ENCODE measurements at regions not wholly inside any gene's neighbourhood (a gene's known extent, or its start where the extent isn't known, plus 50 kb on each side); places are given as distances from the start of the nearest gene placed in this dataset.

- Mint-ChIP-seq H3K4me3 (no peak overlapping the region), H3K4me1 (ENCODE audit: low read depth) (no peaks in the 10 kb centered on the region), H3K9me3 (peaks cover 37% of the 10 kb centered on the region), H3K27ac (no peak overlapping the region), H3K27me3 (no peaks in the 10 kb centered on the region), H3K36me3 (ENCODE audit: low read depth) (no peaks in the 10 kb centered on the region)
- intact Hi-C loops (cut with micrococcal nuclease) = no loop called here
Measured at GRCh38 chrX:57848857-57849256, 61.4 kb downstream of the ZXDA start.

GRCh38 chrX:57822818-57823217 is 87.4 kb downstream of the ZXDA start:
- Mint-ChIP-seq H3K27me3 (peaks cover 2% of the 10 kb centered on the region), H3K27ac (no peak overlapping the region), H3K4me3 (no peak overlapping the region), H3K9me3 (no peaks in the 10 kb centered on the region), H3K36me3 (ENCODE audit: low read depth) (no peaks in the 10 kb centered on the region), H3K4me1 (ENCODE audit: low read depth) (no peaks in the 10 kb centered on the region)
- intact Hi-C loops (cut with micrococcal nuclease) = no loop called here

GRCh38 chrX:57822398-57822797 is 87.9 kb downstream of the ZXDA start:
- peaks cover 2% of the 10 kb centered on the region for H3K27me3 Mint-ChIP-seq
- H3K36me3 Mint-ChIP-seq (ENCODE audit: low read depth) = no peaks in the 10 kb centered on the region
- H3K9me3 Mint-ChIP-seq = no peaks in the 10 kb centered on the region
- no peak overlapping the region for H3K4me3 Mint-ChIP-seq
- H3K4me1 Mint-ChIP-seq (ENCODE audit: low read depth) = no peaks in the 10 kb centered on the region
- H3K27ac Mint-ChIP-seq = no peak overlapping the region
- intact Hi-C loops (cut with micrococcal nuclease) = no loop called here

GRCh38 chrX:57821703-57822387 is 88.4 kb downstream of the ZXDA start:
- intact Hi-C loops (cut with micrococcal nuclease) = loop anchor here (1.0 kb wide), 1 partner anchor 204 kb away; no protein-coding TSS in a partner anchor
- Mint-ChIP-seq H3K27ac (no peak overlapping the region), H3K4me1 (ENCODE audit: low read depth) (no peaks in the 10 kb centered on the region), H3K27me3 (peaks cover 2% of the 10 kb centered on the region), H3K36me3 (ENCODE audit: low read depth) (no peaks in the 10 kb centered on the region), H3K4me3 (no peak overlapping the region), H3K9me3 (no peaks in the 10 kb centered on the region)

GRCh38 chrX:57817302-57817701 is 93.0 kb downstream of the ZXDA start:
- Mint-ChIP-seq H3K27ac (no peak overlapping the region), H3K36me3 (ENCODE audit: low read depth) (no peaks in the 10 kb centered on the region), H3K27me3 (peaks cover 2% of the 10 kb centered on the region), H3K9me3 (no peaks in the 10 kb centered on the region), H3K4me3 (no peak overlapping the region), H3K4me1 (ENCODE audit: low read depth) (no peaks in the 10 kb centered on the region)
- intact Hi-C loops (cut with micrococcal nuclease) = no loop called here

GRCh38 chrX:57772637-57773036 is 92.6 kb upstream of the NLRP2B start:
- intact Hi-C loops (cut with micrococcal nuclease) = no loop called here
- Mint-ChIP-seq H3K4me3 (no peak overlapping the region), H3K36me3 (ENCODE audit: low read depth) (no peaks in the 10 kb centered on the region), H3K27me3 (no peaks in the 10 kb centered on the region), H3K4me1 (ENCODE audit: low read depth) (no peaks in the 10 kb centered on the region), H3K27ac (no peak overlapping the region), H3K9me3 (no peaks in the 10 kb centered on the region)

GRCh38 chrX:57771689-57772088 is 91.6 kb upstream of the NLRP2B start:
- H3K9me3 Mint-ChIP-seq = no peaks in the 10 kb centered on the region
- intact Hi-C loops (cut with micrococcal nuclease) = no loop called here
- no peaks in the 10 kb centered on the region for H3K4me1 Mint-ChIP-seq (ENCODE audit: low read depth)
- H3K36me3 Mint-ChIP-seq (ENCODE audit: low read depth) = no peaks in the 10 kb centered on the region
- no peak overlapping the region for H3K4me3 Mint-ChIP-seq
- no peaks in the 10 kb centered on the region for H3K27me3 Mint-ChIP-seq
- H3K27ac Mint-ChIP-seq = no peak overlapping the region

GRCh38 chrX:57752866-57753265 is 72.8 kb upstream of the NLRP2B start:
- Mint-ChIP-seq H3K4me3 (no peak overlapping the region), H3K9me3 (peaks cover 23% of the 10 kb centered on the region), H3K27me3 (no peaks in the 10 kb centered on the region), H3K36me3 (ENCODE audit: low read depth) (no peaks in the 10 kb centered on the region), H3K4me1 (ENCODE audit: low read depth) (no peaks in the 10 kb centered on the region), H3K27ac (no peak overlapping the region)
- intact Hi-C loops (cut with micrococcal nuclease) = no loop called here

- Mint-ChIP-seq H3K9me3 (peaks cover 31% of the 10 kb centered on the region), H3K4me1 (ENCODE audit: low read depth) (no peaks in the 10 kb centered on the region), H3K27me3 (no peaks in the 10 kb centered on the region), H3K27ac (no peak overlapping the region), H3K36me3 (ENCODE audit: low read depth) (no peaks in the 10 kb centered on the region), H3K4me3 (no peak overlapping the region)
- intact Hi-C loops (cut with micrococcal nuclease) = no loop called here
Measured at GRCh38 chrX:57741107-57741506, 61.0 kb upstream of the NLRP2B start.

- no peaks in the 10 kb centered on the region for H3K36me3 Mint-ChIP-seq (ENCODE audit: low read depth)
- H3K4me3 Mint-ChIP-seq = no peak overlapping the region
- peaks cover 9% of the 10 kb centered on the region for H3K9me3 Mint-ChIP-seq
- H3K4me1 Mint-ChIP-seq (ENCODE audit: low read depth) = no peaks in the 10 kb centered on the region
- no peaks in the 10 kb centered on the region for H3K27me3 Mint-ChIP-seq
- H3K27ac Mint-ChIP-seq = no peak overlapping the region
- intact Hi-C loops (cut with micrococcal nuclease) = no loop called here
Measured at GRCh38 chrX:57737881-57738280, 57.8 kb upstream of the NLRP2B start.

Data from dendritic cell treated with granulocyte-macrophage colony-stimulating factor and Interleukin-4, amounts not matched to agents 40 ng/mL and 50 ng/mL, for 4 days (primary cell).